ENCODE measurements at regions not wholly inside any gene's neighbourhood (a gene's known extent, or its start where the extent isn't known, plus 50 kb on each side); places are given as distances from the start of the nearest gene placed in this dataset.

GRCh38 chr9:1907465-1907864 lies 107.7 kb upstream of the SMARCA2 start:
- Histone ChIP-seq H4K20me1 (replicated peaks; ENCODE audit: control insufficient read depth, extremely low read depth, insufficient read depth, low read length) (no peaks in the 10 kb centered on the region), H3K4me2 (ENCODE audit: insufficient read depth, low read length) (no peak overlapping the region), H3K9me1 (replicated peaks; ENCODE audit: control insufficient read depth, extremely low read depth, insufficient read depth, low read length) (no peaks in the 10 kb centered on the region), H2AFZ (ENCODE audit: low read depth, low read length) (no peak overlapping the region), H3K27ac (ENCODE audit: insufficient read depth, low read depth, low read length) (no peak overlapping the region), H3K4me1 (ENCODE audit: control insufficient read depth, extremely low read depth, insufficient read depth, low read length) (no peaks in the 10 kb centered on the region), H3K4me3 (replicated peaks in 1 of 3; ENCODE audit: insufficient read depth in 1 of 3, low read depth in 1 of 3, low read length in 3 of 3) (no peak overlapping the region), H3K9ac (replicated peaks; ENCODE audit: extremely low read depth, insufficient read depth, low read length) (no peak overlapping the region), H3K79me2 (ENCODE audit: control insufficient read depth, insufficient read depth, low read length) (no peaks in the 10 kb centered on the region), H3K9me3 (replicated peaks; ENCODE audit: control insufficient read depth, insufficient read depth, low read length) (no peaks in the 10 kb centered on the region), H3K27me3 (ENCODE audit: control insufficient read depth in 2 of 2, insufficient read depth in 2 of 2, low read length in 2 of 2) (no peaks in the 10 kb centered on the region), H3K36me3 (ENCODE audit: control insufficient read depth in 2 of 2, extremely low read depth in 1 of 2, insufficient read depth in 2 of 2, low read length in 2 of 2) (no peaks in the 10 kb centered on the region)
- DNase-seq (ENCODE audit: low read depth, low spot score) (no peak), FAIRE-seq (no peak)
- no peak for TF ChIP-seq MYC (IDR thresholded peaks at IDR 0.05; ENCODE audit: low read depth, low read length)
- TF ChIP-seq, protein P1, sequence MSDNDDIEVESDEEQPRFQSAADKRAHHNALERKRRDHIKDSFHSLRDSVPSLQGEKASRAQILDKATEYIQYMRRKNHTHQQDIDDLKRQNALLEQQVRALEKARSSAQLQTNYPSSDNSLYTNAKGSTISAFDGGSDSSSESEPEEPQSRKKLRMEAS (IDR thresholded peaks at IDR 0.05; ENCODE audit: insufficient read depth, insufficient read length), result no peak
- TF ChIP-seq JUN (IDR thresholded peaks at IDR 0.05; ENCODE audit: borderline replicate concordance, insufficient read depth, insufficient read length, low read depth), result no peak
- TF ChIP-seq EZH2 (IDR thresholded peaks at IDR 0.05; ENCODE audit: borderline replicate concordance, low read depth, low read length, severe bottlenecking), result no peak
- TF ChIP-seq FOS (IDR thresholded peaks at IDR 0.05; ENCODE audit: borderline replicate concordance, insufficient read depth, low read length), result no peak
- CTCF ChIA-PET, result no interaction called here
- dilution Hi-C loops (cut with MboI; ENCODE audit: extremely low pct_ligation_motif_present, low sequenced_read_pairs) (no loop called here), intact Hi-C loops (cut with micrococcal nuclease) (no loop called here)
- no TSS peak for BruUV-seq (replicated peaks)
- POLR2A ChIA-PET, result no interaction called here

DNA sequence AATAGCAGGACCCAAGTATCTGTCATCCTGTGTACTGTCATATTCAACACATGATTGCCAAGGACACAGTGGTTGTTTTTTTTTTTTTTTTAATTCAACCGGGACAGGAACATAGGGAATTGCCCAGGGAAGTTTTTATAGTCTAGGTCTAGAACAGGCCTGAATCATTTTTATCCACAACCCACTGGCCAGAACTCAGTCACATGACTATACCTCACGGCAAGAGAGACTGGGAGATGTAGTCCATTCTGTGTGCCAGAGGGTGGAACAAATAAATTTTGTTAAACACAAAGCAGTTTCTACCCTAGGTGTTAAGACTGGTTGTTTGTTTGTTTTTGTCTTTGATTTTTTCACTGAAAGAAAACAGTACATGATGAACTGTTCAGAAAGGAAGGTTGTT lies 105.8 kb upstream of the SMARCA2 start:
- no peak overlapping the region for H3K4me2 ChIP-seq (ENCODE audit: insufficient read depth, low read length)
- TF ChIP-seq, protein P1 (IDR thresholded peaks at IDR 0.05; ENCODE audit: insufficient read depth, insufficient read length), result no peak
- no peak for TF ChIP-seq JUN (IDR thresholded peaks at IDR 0.05; ENCODE audit: borderline replicate concordance, insufficient read depth, insufficient read length, low read depth)
- no peak for TF ChIP-seq MYC (IDR thresholded peaks at IDR 0.05; ENCODE audit: low read depth, low read length)
- no peak for TF ChIP-seq POLR2AphosphoS5 (IDR thresholded peaks at IDR 0.05; ENCODE audit: insufficient read depth, low read depth, low read length)
- TF ChIP-seq POLR2A (IDR thresholded peaks at IDR 0.05; ENCODE audit: low read depth, low read length), result no peak
- no peak for TF ChIP-seq GATA2 (IDR thresholded peaks at IDR 0.05; ENCODE audit: insufficient read depth, insufficient read length, low read depth, low read length)
- TF ChIP-seq CTCF (IDR thresholded peaks at IDR 0.05; ENCODE audit: extremely low read depth in 1 of 2, insufficient read depth in 1 of 2, low read depth in 1 of 2, low read length in 2 of 2), result no peak
- H2AFZ ChIP-seq (ENCODE audit: low read depth, low read length), result no peak overlapping the region
- BruUV-seq (replicated peaks), result no TSS peak
- ChIA-PET POLR2A (no interaction called here), CTCF (no interaction called here)
- no peak overlapping the region for H3K9ac ChIP-seq (replicated peaks; ENCODE audit: extremely low read depth, insufficient read depth, low read length)
- no peaks in the 10 kb centered on the region for H3K4me1 ChIP-seq (ENCODE audit: control insufficient read depth, extremely low read depth, insufficient read depth, low read length)
- H3K27me3 ChIP-seq (ENCODE audit: control insufficient read depth in 2 of 2, insufficient read depth in 2 of 2, low read length in 2 of 2), result no peaks in the 10 kb centered on the region
- intact Hi-C loops (cut with micrococcal nuclease), result no loop called here
- DNase-seq (ENCODE audit: low read depth, low spot score) (no peak), FAIRE-seq (no peak)
- H3K9me1 ChIP-seq (replicated peaks; ENCODE audit: control insufficient read depth, extremely low read depth, insufficient read depth, low read length), result no peaks in the 10 kb centered on the region
- no peaks in the 10 kb centered on the region for H3K36me3 ChIP-seq (ENCODE audit: control insufficient read depth in 2 of 2, extremely low read depth in 1 of 2, insufficient read depth in 2 of 2, low read length in 2 of 2)
- no peaks in the 10 kb centered on the region for H3K79me2 ChIP-seq (ENCODE audit: control insufficient read depth, insufficient read depth, low read length)
- no peak overlapping the region for H3K4me3 ChIP-seq (replicated peaks in 1 of 3; ENCODE audit: insufficient read depth in 1 of 3, low read depth in 1 of 3, low read length in 3 of 3)
- H4K20me1 ChIP-seq (replicated peaks; ENCODE audit: control insufficient read depth, extremely low read depth, insufficient read depth, low read length), result no peaks in the 10 kb centered on the region
- no peak overlapping the region for H3K27ac ChIP-seq (ENCODE audit: insufficient read depth, low read depth, low read length)
- dilution Hi-C loops (cut with MboI; ENCODE audit: extremely low pct_ligation_motif_present, low sequenced_read_pairs), result no loop called here
- H3K9me3 ChIP-seq (replicated peaks; ENCODE audit: control insufficient read depth, insufficient read depth, low read length), result no peaks in the 10 kb centered on the region

Data from endothelial cell of umbilical vein (primary cell).